ENCODE measurements at regions not wholly inside any gene's neighbourhood (a gene's known extent, or its start where the extent isn't known, plus 50 kb on each side); places are given as distances from the start of the nearest gene placed in this dataset.
"Not testable (repeated sequence)": the region's sequence is repeated elsewhere in the genome, so short reads cannot be mapped to it uniquely, and the experiment has no call there.

DNA sequence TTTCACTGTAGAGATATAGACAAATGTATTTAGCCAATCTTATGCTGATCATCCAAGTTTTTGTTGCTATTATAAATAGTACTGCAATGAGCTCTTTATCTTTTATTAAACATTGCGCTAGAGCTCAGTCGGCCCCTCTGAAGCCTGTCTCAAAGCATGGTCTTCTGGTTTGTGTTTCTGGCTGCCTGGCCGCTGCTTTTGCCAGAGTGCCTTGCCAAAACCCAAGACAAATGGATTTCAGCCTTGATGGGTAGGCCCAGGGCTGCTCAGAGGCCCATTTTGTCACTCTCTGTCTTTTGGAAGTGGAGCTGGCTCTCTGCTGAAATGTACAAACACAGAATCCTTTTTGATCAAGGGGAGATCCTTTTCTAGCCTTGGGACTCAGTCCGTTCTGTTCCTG is 102.9 kb upstream of the KCNG1 start:
- TF ChIP-seq, protein P1, sequence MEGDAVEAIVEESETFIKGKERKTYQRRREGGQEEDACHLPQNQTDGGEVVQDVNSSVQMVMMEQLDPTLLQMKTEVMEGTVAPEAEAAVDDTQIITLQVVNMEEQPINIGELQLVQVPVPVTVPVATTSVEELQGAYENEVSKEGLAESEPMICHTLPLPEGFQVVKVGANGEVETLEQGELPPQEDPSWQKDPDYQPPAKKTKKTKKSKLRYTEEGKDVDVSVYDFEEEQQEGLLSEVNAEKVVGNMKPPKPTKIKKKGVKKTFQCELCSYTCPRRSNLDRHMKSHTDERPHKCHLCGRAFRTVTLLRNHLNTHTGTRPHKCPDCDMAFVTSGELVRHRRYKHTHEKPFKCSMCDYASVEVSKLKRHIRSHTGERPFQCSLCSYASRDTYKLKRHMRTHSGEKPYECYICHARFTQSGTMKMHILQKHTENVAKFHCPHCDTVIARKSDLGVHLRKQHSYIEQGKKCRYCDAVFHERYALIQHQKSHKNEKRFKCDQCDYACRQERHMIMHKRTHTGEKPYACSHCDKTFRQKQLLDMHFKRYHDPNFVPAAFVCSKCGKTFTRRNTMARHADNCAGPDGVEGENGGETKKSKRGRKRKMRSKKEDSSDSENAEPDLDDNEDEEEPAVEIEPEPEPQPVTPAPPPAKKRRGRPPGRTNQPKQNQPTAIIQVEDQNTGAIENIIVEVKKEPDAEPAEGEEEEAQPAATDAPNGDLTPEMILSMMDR (IDR thresholded peaks at IDR 0.05; ENCODE audit: low read depth, low read length, missing control alignments), result no peak
- no peak for DNase-seq (ENCODE audit: extremely low read depth, low read depth)
- no peak overlapping the region for H3K4me3 ChIP-seq (replicated peaks; ENCODE audit: low read depth, low read length)

DNA sequence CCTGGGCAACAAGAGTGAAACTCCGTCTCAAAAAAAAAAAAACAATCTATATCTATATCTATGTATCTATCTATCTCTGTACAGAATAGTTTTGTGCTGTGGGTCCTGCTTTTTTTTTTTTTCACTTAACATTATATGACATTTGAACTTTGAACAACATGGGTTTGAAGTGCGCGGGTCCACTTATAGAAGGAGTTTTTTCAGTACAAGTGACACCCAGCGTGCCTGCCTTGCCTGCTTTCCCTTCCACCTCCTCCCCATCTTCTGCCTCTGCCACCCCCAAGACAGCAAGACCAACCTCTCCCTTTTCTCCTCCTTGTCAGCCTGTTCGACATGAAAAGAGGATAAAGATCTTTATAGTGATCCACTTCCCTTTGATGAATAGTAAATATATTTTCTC is 102.2 kb upstream of the KCNG1 start:
- TF ChIP-seq, protein P1 (IDR thresholded peaks at IDR 0.05; ENCODE audit: low read depth, low read length, missing control alignments), result no peak
- no peak for DNase-seq (ENCODE audit: extremely low read depth, low read depth)
- H3K4me3 ChIP-seq (replicated peaks; ENCODE audit: low read depth, low read length), result no peak overlapping the region

DNA sequence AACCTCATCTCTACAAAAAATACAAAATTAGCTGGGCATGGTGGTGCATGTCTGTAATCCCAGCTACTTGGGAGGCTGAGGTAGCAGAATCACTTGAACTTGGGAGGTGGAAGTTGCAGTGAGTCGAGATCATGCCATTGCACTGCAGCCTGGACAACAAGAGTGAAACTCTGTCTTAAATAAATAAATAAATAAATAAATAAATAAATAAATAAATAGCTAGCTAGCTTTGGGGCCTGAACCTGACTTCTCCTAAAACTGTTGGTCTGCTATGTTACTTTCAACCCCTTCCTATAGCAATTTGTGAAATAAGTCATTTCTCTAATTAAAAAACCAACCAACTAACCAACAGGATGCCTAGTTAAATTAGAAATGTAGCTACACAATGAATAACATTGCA is 101.0 kb upstream of the KCNG1 start:
- DNase-seq (ENCODE audit: extremely low read depth, low read depth), result not testable (repeated sequence)

DNA sequence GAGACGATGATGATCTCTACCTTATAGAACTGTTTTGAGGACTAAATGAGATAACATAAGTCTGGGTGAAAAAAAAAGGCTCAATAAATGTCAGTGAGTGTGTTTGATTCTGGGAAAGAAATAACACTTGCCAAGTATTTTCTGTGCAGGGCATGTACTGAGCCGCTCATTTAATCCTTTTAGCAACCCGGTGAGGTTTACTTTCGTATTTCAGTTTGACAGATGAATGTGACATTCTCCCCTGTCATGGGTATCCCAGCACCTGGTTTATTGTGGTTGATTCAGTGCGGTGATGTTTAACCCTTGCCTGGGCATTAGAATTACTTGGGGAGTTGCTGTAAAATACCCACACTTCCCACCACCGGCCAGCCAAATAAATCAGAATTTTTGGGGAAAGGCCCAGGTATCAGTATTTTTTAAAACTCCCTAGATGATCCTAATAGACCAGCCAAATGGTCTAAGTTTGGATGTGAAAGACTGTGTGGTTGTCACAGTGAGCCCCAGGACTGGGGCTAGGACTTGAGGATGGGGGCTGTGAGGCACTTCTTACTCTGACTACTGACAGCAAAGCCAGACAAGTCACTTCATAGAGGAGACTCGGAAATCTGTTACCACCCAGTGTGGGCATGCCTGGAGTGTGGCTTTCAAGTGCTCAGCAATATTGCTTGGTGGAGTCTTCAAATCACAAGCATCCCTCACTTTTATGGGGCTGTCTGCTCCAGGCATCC is 100.2 kb upstream of the KCNG1 start:
- no peak for DNase-seq (ENCODE audit: extremely low read depth, low read depth)
- TF ChIP-seq, protein P1 (IDR thresholded peaks at IDR 0.05; ENCODE audit: low read depth, low read length, missing control alignments), result no peak
- H3K4me3 ChIP-seq (replicated peaks; ENCODE audit: low read depth, low read length), result no peak overlapping the region

More for the DNA sequence above, 101.0 kb upstream of the KCNG1 start:
- not testable (repeated sequence) for H3K4me3 ChIP-seq (replicated peaks; ENCODE audit: low read depth, low read length)

DNA sequence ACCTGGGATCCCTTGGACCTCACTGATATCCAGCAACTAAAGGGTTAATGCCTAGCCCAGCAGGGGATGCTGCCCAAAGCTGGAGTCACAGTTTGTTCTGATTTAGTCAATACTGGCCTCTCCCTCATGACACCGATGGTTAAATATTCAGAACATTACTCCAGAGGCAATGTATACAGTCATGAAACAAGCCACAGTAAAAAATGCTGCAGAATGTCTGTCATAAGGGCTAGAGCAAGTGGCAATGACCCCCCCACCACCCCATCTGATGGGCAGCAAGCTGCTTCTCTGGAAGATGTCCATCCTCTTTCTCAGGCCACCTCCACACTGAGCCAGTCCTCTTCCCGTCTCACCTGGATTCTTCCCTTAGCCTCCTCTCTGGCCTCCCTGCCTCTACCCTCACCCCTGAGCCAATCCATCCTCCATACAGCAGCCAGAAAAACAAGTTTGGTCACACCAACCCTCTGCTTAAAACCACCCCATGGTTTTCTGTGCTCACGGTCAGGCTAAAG is 99.0 kb upstream of the KCNG1 start:
- TF ChIP-seq, protein P1 (IDR thresholded peaks at IDR 0.05; ENCODE audit: low read depth, low read length, missing control alignments), result no peak
- no peak for DNase-seq (ENCODE audit: extremely low read depth, low read depth)
- no peak overlapping the region for H3K4me3 ChIP-seq (replicated peaks; ENCODE audit: low read depth, low read length)

DNA sequence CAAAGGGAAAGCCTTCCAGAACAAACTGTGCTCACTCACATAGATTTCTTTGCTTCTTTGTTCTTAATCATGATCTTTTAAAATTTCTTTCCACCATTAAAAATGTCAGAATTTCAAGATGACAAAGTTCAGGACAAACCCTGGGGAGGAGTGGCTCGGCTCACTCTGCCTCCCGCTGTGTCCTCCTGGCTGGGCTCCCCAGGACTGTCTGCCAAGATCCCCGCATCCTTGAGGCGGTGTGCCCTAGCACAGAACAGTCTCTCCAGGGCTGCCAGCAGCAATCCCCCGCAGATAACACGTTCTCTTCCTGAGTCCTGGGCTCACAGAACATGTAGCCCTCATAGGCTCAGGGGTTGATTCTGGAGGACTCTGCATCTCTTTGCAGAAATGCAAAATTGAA is 98.4 kb upstream of the KCNG1 start:
- DNase-seq (ENCODE audit: extremely low read depth, low read depth), result no peak
- TF ChIP-seq, protein P1 (IDR thresholded peaks at IDR 0.05; ENCODE audit: low read depth, low read length, missing control alignments), result no peak
- H3K4me3 ChIP-seq (replicated peaks; ENCODE audit: low read depth, low read length), result no peak overlapping the region

DNA sequence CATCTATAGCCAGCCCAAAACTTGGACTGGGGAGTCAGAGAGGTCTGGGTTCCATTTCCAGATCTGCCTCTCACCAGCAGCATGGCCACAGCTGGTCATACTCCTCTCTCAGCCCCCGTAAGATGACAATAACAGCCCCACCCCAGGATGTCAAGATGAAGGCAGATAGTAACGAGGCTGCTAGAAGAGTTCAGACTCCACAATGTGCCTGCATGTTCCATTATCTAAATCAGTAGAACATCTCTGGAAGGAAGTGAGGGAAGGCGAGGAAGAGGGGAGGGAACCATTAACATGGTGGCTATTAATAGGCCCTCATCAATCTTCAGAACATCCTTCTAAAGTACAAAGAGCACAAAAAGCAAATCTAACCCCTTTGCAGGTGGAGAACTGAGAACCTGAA is 98.0 kb upstream of the KCNG1 start:
- TF ChIP-seq, protein P1 (IDR thresholded peaks at IDR 0.05; ENCODE audit: low read depth, low read length, missing control alignments), result no peak
- DNase-seq (ENCODE audit: extremely low read depth, low read depth), result no peak
- H3K4me3 ChIP-seq (replicated peaks; ENCODE audit: low read depth, low read length), result no peak overlapping the region
